C4-2B (cell line): ENCODE measurements at regions not wholly inside any gene's neighbourhood (a gene's known extent, or its start where the extent isn't known, plus 50 kb on each side); places are given as distances from the start of the nearest gene placed in this dataset.

ENCODE experiments used
- CTCF ChIP-seq: fragments of 450-650 bp; conservative IDR thresholded peaks from 2 replicates; pipeline ENCODE4 v1.5.1; 2017; ENCODE audit warnings: mild to moderate bottlenecking
- ZFX ChIP-seq: fragments of 450-650 bp; IDR thresholded peaks from 2 replicates; pipeline ENCODE4 v1.6.1; 2017

- TF ChIP-seq CTCF (no peak), ZFX (no peak)
Observed at GRCh38 chr12:102669056-102669455, 188.7 kb upstream of the IGF1 start.
